OCI-LY1 (cell line): ENCODE measurements at regions not wholly inside any gene's neighbourhood (a gene's known extent, or its start where the extent isn't known, plus 50 kb on each side); places are given as distances from the start of the nearest gene placed in this dataset.

Experiments
- EZH2 ChIP-seq: fragments of 200-600 bp; sonication (generic), shearing (Covaris generic); IDR thresholded peaks from 2 replicates; pipeline ENCODE4 v1.8.0; 2017; ENCODE audit warnings: borderline replicate concordance, mixed run types, mild to moderate bottlenecking, antibody characterized with exemption, low read length, moderate library complexity, mixed read lengths
- TF ChIP-seq, protein P1 (sequence below): fragments of 200-600 bp; sonication (generic), shearing (Covaris generic); IDR thresholded peaks from 2 replicates; pipeline ENCODE4 v1.5.1; 2017; ENCODE audit warnings: mild to moderate bottlenecking, antibody characterized with exemption, low read length, moderate library complexity, mixed read lengths

DNA sequence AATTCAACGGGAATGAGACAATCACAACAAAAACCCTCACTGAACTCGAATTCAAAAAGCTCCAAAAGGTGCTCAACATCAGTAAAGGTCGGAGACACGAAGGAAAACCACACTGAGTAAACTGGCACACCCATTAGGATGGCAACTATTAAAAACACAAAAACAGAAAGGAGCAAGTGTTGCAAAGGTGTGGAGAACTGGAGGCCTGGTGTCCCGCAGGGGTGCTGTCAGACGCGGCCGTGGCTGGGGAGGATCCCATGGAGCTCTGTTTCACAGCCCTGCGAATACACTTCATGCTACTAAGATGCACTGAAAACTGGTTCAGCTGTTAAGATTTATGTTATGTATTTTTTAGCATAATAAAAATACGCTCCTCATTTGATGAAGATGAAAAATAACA is 730.6 kb downstream of the GALR1 start:
- TF ChIP-seq, protein P1, sequence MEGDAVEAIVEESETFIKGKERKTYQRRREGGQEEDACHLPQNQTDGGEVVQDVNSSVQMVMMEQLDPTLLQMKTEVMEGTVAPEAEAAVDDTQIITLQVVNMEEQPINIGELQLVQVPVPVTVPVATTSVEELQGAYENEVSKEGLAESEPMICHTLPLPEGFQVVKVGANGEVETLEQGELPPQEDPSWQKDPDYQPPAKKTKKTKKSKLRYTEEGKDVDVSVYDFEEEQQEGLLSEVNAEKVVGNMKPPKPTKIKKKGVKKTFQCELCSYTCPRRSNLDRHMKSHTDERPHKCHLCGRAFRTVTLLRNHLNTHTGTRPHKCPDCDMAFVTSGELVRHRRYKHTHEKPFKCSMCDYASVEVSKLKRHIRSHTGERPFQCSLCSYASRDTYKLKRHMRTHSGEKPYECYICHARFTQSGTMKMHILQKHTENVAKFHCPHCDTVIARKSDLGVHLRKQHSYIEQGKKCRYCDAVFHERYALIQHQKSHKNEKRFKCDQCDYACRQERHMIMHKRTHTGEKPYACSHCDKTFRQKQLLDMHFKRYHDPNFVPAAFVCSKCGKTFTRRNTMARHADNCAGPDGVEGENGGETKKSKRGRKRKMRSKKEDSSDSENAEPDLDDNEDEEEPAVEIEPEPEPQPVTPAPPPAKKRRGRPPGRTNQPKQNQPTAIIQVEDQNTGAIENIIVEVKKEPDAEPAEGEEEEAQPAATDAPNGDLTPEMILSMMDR: no peak
- TF ChIP-seq EZH2: no peak
